GM18508 (cell line): ENCODE measurements at regions not wholly inside any gene's neighbourhood (a gene's known extent, or its start where the extent isn't known, plus 50 kb on each side); places are given as distances from the start of the nearest gene placed in this dataset.
"Not testable (repeated sequence)": the region's sequence is repeated elsewhere in the genome, so short reads cannot be mapped to it uniquely, and the experiment has no call there.

ENCODE experiments used
- ATAC-seq: cut with Tn5 transposase; IDR thresholded peaks from one replicate; pipeline ENCODE4 v1.9.1; 2021; ENCODE audit warnings: moderate number of reproducible peaks; ENCODE audit not compliant: insufficient read depth, unreplicated experiment

- no peak for ATAC-seq
Observed at GRCh38 chr11:97687111-97687510, 1297.3 kb downstream of the JRKL start.

GRCh38 chr11:97691061-97691460, 1301.2 kb downstream of the JRKL start:
- ATAC-seq, result no peak

- ATAC-seq, result no peak
Observed at GRCh38 chr11:97702951-97703350, 1313.1 kb downstream of the JRKL start.

- no peak for ATAC-seq
Observed at GRCh38 chr11:97703851-97704250, 1314.0 kb downstream of the JRKL start.

GRCh38 chr11:97705441-97705840, 1315.3 kb upstream of the CNTN5 start:
- not testable (repeated sequence) for ATAC-seq

- no peak for ATAC-seq
Observed at GRCh38 chr11:97717922-97718321, 1302.8 kb upstream of the CNTN5 start.

GRCh38 chr11:97722065-97722464, 1298.7 kb upstream of the CNTN5 start:
- no peak for ATAC-seq

GRCh38 chr11:97722721-97723120, 1298.0 kb upstream of the CNTN5 start:
- no peak for ATAC-seq

GRCh38 chr11:97729546-97730272, 1291.0 kb upstream of the CNTN5 start:
- ATAC-seq, result no peak

GRCh38 chr11:97732011-97732632, 1288.6 kb upstream of the CNTN5 start:
- ATAC-seq, result no peak

- no peak for ATAC-seq
Observed at GRCh38 chr11:97738751-97739150, 1282.0 kb upstream of the CNTN5 start.

GRCh38 chr11:97739932-97740800, 1280.6 kb upstream of the CNTN5 start:
- no peak for ATAC-seq

- ATAC-seq, result no peak
Observed at GRCh38 chr11:97740801-97741151, 1280.0 kb upstream of the CNTN5 start.

- no peak for ATAC-seq
Observed at GRCh38 chr11:97742717-97743116, 1278.0 kb upstream of the CNTN5 start.

- no peak for ATAC-seq
Observed at GRCh38 chr11:97743205-97743742, 1277.5 kb upstream of the CNTN5 start.

- ATAC-seq, result no peak
Observed at GRCh38 chr11:97745515-97746050, 1275.2 kb upstream of the CNTN5 start.

GRCh38 chr11:97746818-97747217, 1273.9 kb upstream of the CNTN5 start:
- ATAC-seq, result no peak

- no peak for ATAC-seq
Observed at GRCh38 chr11:97751405-97751804, 1269.3 kb upstream of the CNTN5 start.

GRCh38 chr11:97751952-97752351, 1268.8 kb upstream of the CNTN5 start:
- no peak for ATAC-seq

GRCh38 chr11:97754976-97755375, 1265.8 kb upstream of the CNTN5 start:
- no peak for ATAC-seq
